22Rv1 (cell line): ENCODE measurements at regions not wholly inside any gene's neighbourhood (a gene's known extent, or its start where the extent isn't known, plus 50 kb on each side); places are given as distances from the start of the nearest gene placed in this dataset.

Source experiments
- H3K27ac ChIP-seq: fragments of 450-650 bp; 2 replicates; pipeline ENCODE4 v1.5.1; 2017
- ZFX ChIP-seq: fragments of 450-650 bp; IDR thresholded peaks from 2 replicates; pipeline ENCODE4 v1.6.1; 2017; ENCODE audit warnings: antibody characterized with exemption, borderline replicate concordance
- TF ChIP-seq, protein P1 (sequence below): fragments of 450-650 bp; IDR thresholded peaks from 2 replicates; pipeline ENCODE4 v1.5.1; 2017; ENCODE audit warnings: mild to moderate bottlenecking

- TF ChIP-seq, protein P1, sequence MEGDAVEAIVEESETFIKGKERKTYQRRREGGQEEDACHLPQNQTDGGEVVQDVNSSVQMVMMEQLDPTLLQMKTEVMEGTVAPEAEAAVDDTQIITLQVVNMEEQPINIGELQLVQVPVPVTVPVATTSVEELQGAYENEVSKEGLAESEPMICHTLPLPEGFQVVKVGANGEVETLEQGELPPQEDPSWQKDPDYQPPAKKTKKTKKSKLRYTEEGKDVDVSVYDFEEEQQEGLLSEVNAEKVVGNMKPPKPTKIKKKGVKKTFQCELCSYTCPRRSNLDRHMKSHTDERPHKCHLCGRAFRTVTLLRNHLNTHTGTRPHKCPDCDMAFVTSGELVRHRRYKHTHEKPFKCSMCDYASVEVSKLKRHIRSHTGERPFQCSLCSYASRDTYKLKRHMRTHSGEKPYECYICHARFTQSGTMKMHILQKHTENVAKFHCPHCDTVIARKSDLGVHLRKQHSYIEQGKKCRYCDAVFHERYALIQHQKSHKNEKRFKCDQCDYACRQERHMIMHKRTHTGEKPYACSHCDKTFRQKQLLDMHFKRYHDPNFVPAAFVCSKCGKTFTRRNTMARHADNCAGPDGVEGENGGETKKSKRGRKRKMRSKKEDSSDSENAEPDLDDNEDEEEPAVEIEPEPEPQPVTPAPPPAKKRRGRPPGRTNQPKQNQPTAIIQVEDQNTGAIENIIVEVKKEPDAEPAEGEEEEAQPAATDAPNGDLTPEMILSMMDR, result no peak
- TF ChIP-seq ZFX, result no peak
- H3K27ac ChIP-seq, result no peak overlapping the region
Observed at GRCh38 chr10:117750616-117751015, 208.1 kb downstream of the EMX2 start.

DNA sequence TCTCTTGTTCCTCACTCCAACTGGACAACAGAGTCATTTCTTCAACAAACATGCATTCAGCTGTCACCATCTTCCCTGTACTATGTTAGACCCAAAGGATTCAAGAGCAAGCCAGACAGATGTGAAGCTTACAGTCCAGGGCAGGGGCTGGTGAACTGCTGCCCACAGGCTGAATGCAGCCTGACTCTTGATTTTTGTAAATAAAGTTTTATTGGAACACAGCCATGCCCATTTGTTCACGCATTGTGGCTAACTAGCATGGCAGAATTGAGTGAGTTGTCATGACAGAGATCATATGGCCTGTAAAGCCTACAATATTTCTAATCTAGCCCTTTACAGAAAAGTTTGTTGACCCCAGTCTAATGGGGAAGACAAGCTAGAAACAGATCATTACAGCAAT lies 208.7 kb downstream of the EMX2 start:
- H3K27ac ChIP-seq, result no peak overlapping the region
- TF ChIP-seq ZFX, result no peak

DNA sequence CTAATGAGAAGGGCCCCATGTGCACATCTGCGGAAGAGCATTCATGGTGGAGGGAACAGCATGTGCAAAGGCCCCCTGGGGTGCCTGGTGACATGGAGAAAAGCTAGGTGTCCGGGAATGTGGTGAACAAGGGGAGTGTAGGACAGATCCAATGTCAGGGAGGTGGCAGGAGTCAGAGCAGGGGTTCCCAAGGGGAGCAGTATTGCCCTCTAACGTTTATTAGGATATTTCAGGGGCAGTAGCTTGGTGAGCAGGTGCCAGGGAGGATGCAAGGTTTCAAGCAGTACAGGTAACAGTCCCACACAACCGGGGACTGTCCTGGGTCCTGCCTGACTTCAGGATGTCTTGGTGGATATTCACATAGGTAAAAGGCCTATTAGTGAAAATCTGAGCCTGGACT lies 209.6 kb downstream of the EMX2 start:
- TF ChIP-seq, protein P1, result no peak
- no peak for TF ChIP-seq ZFX
- no peak overlapping the region for H3K27ac ChIP-seq

DNA sequence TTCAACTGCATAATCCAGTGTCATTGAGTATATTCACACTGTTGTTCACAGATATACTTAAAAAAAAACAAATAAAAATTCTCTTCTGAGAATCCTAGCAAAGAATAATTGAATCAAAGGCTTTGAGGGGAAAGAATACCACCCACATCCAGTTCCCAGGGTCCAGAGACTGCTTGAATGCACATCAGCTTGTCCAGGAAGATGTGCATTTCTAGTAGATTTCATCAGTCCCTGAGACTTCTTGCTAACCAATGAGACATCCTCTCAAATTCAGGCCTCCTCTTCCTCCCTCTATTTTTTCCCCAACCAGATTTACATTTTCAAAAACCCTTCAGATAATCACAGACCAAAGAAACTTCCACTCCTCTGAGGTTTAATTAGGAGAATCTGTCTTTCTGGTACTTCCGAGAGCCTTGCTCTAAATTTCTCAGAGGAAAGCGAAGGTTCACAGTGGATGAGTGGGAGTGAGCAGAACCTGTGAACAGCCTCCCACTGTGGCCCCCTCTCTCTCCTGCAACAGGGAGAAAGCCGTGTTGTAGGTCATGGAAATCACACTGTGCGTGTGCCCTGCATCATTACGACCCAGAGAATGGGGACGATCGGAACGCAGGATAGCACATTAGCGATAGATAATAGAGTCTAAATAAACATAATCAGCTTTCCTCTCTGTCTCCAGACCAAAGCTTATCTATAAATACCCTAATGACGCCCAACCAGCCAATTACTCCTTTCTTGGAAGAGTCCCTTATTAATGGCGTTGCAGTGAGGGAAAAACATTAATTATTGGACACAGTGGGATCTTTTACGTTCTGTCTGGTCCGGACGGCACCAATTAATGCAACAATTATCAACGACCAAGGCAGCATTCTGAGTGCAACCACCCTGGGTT lies 212.5 kb downstream of the EMX2 start:
- H3K27ac ChIP-seq, result no peak overlapping the region
- TF ChIP-seq, protein P1, result no peak
- no peak for TF ChIP-seq ZFX

DNA sequence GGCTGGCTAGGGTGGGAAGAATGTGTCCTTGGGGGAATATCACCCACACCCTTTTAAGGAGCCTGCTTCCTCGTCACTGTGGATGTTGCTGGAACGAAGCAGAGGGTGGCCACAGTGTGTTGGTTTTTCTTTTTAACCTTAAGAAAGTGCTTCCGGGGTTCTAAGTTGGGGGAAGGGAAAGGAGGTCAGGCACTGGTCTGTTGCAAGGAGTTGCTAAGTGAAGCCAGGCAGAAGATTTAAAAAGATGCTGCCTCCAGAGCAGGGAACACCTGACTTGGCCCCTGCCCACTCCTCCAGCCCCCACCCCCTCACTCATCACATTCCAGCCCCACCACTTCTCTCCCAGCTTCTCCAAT lies 213.1 kb downstream of the EMX2 start:
- TF ChIP-seq, protein P1, result no peak
- TF ChIP-seq ZFX, result no peak
- H3K27ac ChIP-seq, result no peak overlapping the region

DNA sequence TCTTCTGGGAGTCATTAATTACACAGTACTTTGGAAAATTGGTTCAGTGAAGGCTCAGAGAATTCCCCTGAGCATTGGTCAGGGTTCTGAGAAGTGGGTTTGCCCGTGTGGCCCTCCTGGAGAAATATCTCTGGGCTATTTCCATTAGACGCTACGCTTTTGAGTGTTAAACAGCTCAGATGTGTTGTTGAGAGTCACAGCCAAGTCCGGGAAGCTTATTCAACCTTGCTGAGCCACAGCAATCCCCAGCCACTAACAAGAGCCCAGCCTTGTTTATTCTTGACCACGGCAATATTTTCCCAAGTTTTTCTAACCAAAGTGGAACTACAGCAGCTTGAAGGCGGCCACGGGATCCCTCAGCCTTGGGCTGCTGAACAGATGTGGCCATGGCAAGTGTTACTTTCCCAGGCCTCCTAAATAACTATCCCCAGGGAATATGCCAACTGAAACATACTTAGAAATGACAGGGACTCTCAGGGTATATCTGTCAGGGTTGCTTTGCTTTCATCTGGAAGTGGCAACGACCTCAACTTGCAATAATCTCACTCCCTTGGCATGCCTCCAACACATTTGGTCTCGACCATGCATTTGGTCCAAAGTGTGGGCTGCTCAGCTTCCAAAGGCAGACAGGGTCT lies 214.7 kb downstream of the EMX2 start:
- H3K27ac ChIP-seq, result no peak overlapping the region
- no peak for TF ChIP-seq ZFX

GRCh38 chr10:117759266-117759665 lies 216.7 kb downstream of the EMX2 start:
- no peak overlapping the region for H3K27ac ChIP-seq
- TF ChIP-seq, protein P1, result no peak
- no peak for TF ChIP-seq ZFX

DNA sequence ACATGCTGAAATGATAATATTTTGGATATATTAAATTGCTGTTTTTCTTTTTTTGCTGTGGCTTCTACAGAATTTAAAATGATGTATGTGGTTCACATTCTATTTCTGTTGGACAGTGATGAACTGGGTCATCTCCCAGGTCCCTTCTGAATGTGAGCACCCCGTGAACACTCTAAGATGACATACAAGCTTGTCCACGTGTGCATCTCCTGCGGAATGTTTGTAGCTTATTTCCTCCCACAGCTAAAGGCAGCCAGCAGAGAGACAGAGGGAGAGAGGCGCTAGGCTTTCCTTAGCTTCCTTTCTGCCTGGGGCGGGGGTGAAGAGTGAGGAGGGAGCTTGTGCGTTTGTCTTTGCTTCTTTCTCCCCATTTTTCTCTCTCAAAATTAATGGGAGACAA lies 219.1 kb downstream of the EMX2 start:
- H3K27ac ChIP-seq, result no peak overlapping the region
- TF ChIP-seq, protein P1, result no peak
- TF ChIP-seq ZFX, result no peak
